Naive thymus-derived CD8-positive, alpha-beta T cell (primary cell): ENCODE measurements at regions not wholly inside any gene's neighbourhood (a gene's known extent, or its start where the extent isn't known, plus 50 kb on each side); places are given as distances from the start of the nearest gene placed in this dataset.

Experiments used
- ATAC-seq, 2 donors: fragments of 150-1000 bp; cut with Tn5 transposase in 1 of 2; sonication (Bioruptor Pico), chemical (Tn5 transposase) in 1 of 2; 1 replicate in 1 of 2; 2 replicates in 1 of 2; pipeline ENCODE4 v1.10.0; 2021; ENCODE audit warnings: mild to moderate bottlenecking in 2 of 2, moderate library complexity in 2 of 2
- POLR2A ChIA-PET: fragments of 350-600 bp; sonication (Branson Sonifier 250); formaldehyde crosslinking; loops from one replicate; lab custom pipeline; 2021; ENCODE audit warnings: antibody characterized with exemption; lab: Charles Lee
- DNase-seq, 10 donors: peaks; one replicate each; pipeline versions ENCODE4 v3.0.0 to v3.0.0-alpha.2; 2020 to 2022
- H3K27ac Mint-ChIP-seq, 10 donors: one replicate each; pipeline ENCODE4 v1.8.0; 2020 to 2022; ENCODE audit warnings: mild to moderate bottlenecking in 10 of 10, mixed read lengths in 10 of 10, moderate library complexity in 4 of 10, inconsistent platforms in 1 of 10
- H3K27me3 Mint-ChIP-seq, 5 donors: one replicate each; pipeline ENCODE4 v1.8.0; 2021 to 2022; ENCODE audit warnings: mixed read lengths in 5 of 5
- H3K36me3 Mint-ChIP-seq, 3 donors: one replicate each; pipeline ENCODE4 v1.8.0; 2020 to 2022; ENCODE audit warnings: mixed read lengths in 3 of 3, mild to moderate bottlenecking in 2 of 3, inconsistent platforms in 1 of 3
- H3K4me1 Mint-ChIP-seq, 4 donors: one replicate each; pipeline ENCODE4 v1.8.0; 2021 to 2022; ENCODE audit warnings: mixed read lengths in 4 of 4
- H3K4me3 Mint-ChIP-seq, 10 donors: one replicate each; pipeline ENCODE4 v1.8.0; 2020 to 2022; ENCODE audit warnings: mild to moderate bottlenecking in 10 of 10, mixed read lengths in 10 of 10, moderate library complexity in 6 of 10, inconsistent platforms in 1 of 10
- H3K9me3 Mint-ChIP-seq, 9 donors: one replicate each; pipeline ENCODE4 v1.8.0; 2020 to 2022; ENCODE audit warnings: mixed read lengths in 9 of 9, mild to moderate bottlenecking in 3 of 9, inconsistent platforms in 1 of 9, moderate library complexity in 1 of 9

DNA sequence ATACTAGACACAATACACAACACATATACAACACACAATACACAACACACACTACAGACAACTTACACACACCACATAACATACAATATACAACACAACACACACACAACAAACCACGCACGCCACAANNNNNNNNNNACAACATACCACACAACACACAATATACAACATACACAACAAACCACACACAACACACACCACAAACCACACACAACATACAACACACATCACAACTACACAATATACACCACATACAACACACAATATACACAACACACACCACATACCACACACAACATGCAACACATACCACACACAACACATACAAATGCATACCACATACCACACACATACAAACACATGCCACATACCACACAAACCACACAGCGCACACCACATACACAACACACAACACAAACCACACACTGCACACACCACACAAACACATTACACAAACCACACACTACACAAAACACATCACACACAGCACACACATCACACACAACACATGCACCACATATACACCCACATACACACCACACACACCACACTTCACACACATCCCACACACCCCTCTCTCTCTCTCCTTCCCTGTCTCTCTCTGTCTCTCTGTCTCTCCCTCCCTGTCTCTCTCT, 108.3 kb downstream of the ETS2 start:
- H3K9me3 Mint-ChIP-seq = no peaks in the 10 kb centered on the region
- no peak for ATAC-seq

DNA sequence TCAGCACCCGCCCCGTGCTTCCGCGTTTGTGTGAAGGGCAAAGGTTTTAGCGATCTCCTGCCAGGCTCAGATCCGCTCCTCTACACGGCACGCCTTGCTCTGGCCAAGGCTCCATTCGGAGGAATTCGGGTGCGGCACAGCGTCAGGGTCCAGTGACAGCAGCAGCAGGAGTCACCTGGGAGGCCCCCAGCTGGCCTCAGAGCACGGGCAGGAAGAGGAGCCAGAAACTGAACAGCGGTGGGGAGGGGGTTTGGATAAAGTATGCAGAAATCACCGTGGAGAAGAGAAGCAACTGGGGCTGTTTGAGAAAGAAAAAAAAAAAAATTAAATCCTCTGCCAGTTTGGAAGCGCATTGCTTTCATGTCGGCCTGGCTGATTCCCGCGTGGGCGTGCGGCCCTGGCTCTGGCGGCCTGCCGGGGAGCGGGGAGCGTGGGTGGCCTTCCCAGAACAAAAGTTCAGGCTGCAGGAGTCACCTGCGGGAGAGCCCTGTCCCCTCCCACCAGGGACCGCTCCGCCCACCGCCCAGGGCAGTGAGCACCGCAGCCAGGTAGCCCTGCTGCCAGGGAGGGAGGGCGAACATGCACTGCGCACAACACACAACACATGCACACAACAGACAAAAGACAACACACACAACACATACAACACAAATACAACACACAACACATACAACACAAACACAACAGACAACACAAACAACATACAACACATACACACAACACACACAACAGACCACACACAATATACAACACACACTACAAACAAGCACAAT, 107.6 kb downstream of the ETS2 start:
- DNase-seq (no peak), ATAC-seq (no peak)
- no peak overlapping the region for H3K27ac Mint-ChIP-seq
- H3K4me3 Mint-ChIP-seq = no peak overlapping the region
- H3K36me3 Mint-ChIP-seq = no peaks in the 10 kb centered on the region
- peaks cover 7 to 17% (median 7%) of the 10 kb centered on the region in 5 donors for H3K27me3 Mint-ChIP-seq
- POLR2A ChIA-PET = no interaction called here
- no peaks in the 10 kb centered on the region for H3K9me3 Mint-ChIP-seq
- peaks cover 0 to 4% (median 0%) of the 10 kb centered on the region in 4 donors for H3K4me1 Mint-ChIP-seq

More for the DNA sequence above, 108.3 kb downstream of the ETS2 start:
- Mint-ChIP-seq H3K36me3 (no peaks in the 10 kb centered on the region), H3K27me3 (peaks cover 7 to 17% (median 7%) of the 10 kb centered on the region in 5 donors), H3K4me1 (peaks cover 0 to 4% (median 0%) of the 10 kb centered on the region in 4 donors), H3K4me3 (no peak overlapping the region), H3K27ac (no peak overlapping the region)
- no peak for DNase-seq
- POLR2A ChIA-PET = no interaction called here

DNA sequence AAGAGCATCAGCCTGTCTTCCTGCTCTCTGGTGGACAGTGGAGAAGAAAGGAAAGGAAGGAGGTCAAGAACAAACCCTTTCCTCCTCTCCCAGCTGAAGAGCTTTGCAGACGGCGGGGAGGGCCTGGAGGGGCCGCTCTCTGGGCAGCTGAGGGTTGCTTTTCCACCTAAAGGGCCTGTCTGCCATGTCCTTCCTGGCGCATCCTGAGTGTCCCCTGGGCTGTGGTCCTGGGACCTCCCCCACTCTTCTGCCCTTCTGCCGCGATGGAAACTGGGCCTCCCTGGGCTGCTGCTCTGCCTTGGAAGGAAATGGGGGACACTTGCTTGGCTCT, 107.0 kb downstream of the ETS2 start:
- H3K36me3 Mint-ChIP-seq = no peaks in the 10 kb centered on the region
- no peak overlapping the region for H3K27ac Mint-ChIP-seq
- ATAC-seq (no peak), DNase-seq (no peak)
- H3K4me3 Mint-ChIP-seq = no peak overlapping the region
- H3K27me3 Mint-ChIP-seq = peaks cover 7 to 17% (median 7%) of the 10 kb centered on the region in 5 donors
- H3K9me3 Mint-ChIP-seq = no peaks in the 10 kb centered on the region
- POLR2A ChIA-PET = no interaction called here
- H3K4me1 Mint-ChIP-seq = peaks cover 0 to 4% (median 0%) of the 10 kb centered on the region in 4 donors

DNA sequence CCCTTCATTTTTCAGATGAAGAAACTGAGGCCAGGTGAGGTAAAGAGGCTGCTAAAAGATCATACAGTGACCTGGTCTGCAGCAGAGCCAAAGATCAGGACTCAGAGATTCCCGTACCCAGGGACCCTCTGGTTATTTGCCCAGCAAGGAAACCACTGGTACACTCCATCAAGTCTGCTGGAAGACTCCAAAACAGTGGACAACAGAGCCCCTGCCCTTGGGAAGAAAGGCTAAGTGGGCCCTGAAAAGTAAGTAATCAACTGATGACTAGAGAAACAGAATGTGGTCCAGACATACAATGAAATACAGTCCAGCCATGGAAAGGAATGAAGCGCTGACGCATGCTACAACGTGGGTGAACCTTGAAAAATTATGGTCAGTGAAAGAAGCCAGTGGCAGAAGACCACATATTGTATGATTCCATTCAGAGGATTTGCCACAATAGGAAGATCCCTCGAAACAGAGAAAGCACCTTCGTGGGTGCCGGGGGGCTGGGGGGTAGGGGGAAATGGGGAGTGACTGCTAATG, 106.4 kb downstream of the ETS2 start:
- ATAC-seq = no peak
- H3K4me1 Mint-ChIP-seq = peaks cover 0 to 2% (median 0%) of the 10 kb centered on the region in 4 donors
- POLR2A ChIA-PET = no interaction called here

DNA sequence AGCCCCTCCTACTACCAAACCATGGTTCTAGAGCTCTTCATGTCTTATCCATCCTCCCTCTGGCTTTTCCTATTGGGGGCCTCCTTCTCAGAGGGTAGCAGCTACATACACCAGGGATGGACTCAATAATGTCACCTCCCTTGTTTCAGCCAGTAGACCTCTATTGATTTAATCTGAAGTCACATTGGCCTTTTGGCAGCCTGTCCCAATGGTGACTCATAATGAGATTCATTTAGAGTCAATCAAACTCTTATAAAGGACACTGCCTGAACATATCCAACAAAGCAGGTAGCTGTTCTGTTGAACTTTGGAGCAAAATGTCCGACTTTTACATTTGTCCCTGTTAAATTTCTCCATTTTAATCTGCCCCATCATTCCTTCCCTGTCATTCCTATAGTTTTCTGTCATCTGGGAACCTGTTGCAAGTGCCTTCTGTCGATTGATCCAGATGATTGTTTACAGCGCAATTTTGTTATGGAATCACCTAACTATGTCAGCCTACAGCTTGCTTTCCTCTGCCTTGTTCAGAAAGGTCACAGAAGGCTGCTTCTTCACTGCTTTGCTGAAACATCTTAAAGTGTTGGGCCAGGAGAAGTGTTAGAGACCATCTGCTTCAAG, 105.9 kb downstream of the ETS2 start:
- Mint-ChIP-seq H3K36me3 (no peaks in the 10 kb centered on the region), H3K9me3 (no peaks in the 10 kb centered on the region), H3K4me1 (peaks cover 0 to 2% (median 0%) of the 10 kb centered on the region in 4 donors), H3K27me3 (peaks cover 3 to 7% (median 5%) of the 10 kb centered on the region in 5 donors), H3K4me3 (no peak overlapping the region), H3K27ac (no peak overlapping the region)
- POLR2A ChIA-PET = no interaction called here
- no peak for DNase-seq
- ATAC-seq = no peak

More for the DNA sequence above, 106.4 kb downstream of the ETS2 start:
- Mint-ChIP-seq H3K36me3 (no peaks in the 10 kb centered on the region), H3K27me3 (peaks cover 4 to 12% (median 6%) of the 10 kb centered on the region in 5 donors), H3K9me3 (no peaks in the 10 kb centered on the region), H3K27ac (no peak overlapping the region), H3K4me3 (no peak overlapping the region)
- DNase-seq = no peak

DNA sequence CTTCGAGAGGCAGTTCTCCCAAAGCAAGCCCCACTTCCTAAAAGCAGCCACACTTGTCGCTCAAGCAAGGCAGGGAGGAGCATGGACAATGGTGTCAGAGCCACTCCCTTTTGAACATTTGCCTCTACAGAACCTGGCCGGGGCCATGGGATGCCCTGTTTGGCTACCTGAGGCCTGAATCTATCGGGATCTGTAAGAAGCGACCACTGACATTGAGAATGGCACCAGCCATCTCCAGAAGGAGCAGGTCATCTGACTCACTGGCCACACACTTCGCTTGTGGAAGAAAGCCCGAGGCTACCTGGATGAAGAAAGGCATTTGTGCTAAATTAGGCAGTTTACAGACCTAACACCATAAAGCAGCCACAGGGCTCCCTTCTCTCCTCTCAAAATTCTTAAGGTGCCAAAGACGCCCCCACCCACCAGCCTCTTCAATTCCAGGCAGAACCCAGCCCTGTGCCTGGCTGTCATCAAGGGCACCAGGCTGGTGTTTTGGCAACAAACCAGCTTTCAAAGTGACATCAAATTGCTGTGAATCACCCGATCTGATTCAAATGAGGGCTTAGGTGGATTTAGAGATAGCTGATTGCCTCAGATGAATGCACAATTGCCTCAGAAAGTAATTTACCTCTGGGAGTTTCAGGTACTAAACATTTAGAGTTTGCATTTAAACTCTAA, 104.8 kb downstream of the ETS2 start:
- DNase-seq (no peak), ATAC-seq (no peak)
- Mint-ChIP-seq H3K4me3 (no peak overlapping the region), H3K9me3 (no peaks in the 10 kb centered on the region), H3K36me3 (no peaks in the 10 kb centered on the region), H3K27ac (no peak overlapping the region), H3K27me3 (peaks cover 0 to 2% (median 0%) of the 10 kb centered on the region in 5 donors), H3K4me1 (peaks cover 0 to 2% (median 0%) of the 10 kb centered on the region in 4 donors)
- POLR2A ChIA-PET = no interaction called here

DNA sequence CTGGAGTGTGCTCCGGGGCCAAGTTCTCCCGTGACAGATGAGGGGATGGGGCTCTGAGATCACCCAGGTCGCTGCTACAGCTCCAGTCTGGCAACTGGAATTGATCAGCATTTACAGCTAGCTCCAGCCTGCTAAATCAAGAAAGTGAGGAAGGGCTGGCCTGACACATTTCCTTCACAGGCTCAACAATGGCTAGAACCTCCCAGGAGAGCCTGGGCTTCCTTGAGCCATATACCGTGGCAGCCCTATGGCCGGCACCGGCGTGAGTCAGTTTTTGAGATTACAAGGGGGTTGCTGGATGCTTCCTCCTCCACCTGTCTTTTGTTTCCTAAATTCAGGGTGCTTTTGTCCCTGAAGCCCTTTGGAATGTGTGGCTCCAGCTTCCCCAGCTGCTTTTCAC, 104.2 kb downstream of the ETS2 start:
- POLR2A ChIA-PET = no interaction called here
- Mint-ChIP-seq H3K9me3 (no peaks in the 10 kb centered on the region), H3K4me1 (peaks cover 0 to 2% (median 0%) of the 10 kb centered on the region in 4 donors), H3K27me3 (peaks cover 0 to 3% (median 0%) of the 10 kb centered on the region in 5 donors), H3K4me3 (no peak overlapping the region), H3K36me3 (peaks cover 0 to 2% (median 0%) of the 10 kb centered on the region in 3 donors), H3K27ac (no peak overlapping the region)
- no peak for ATAC-seq
- DNase-seq = no peak

DNA sequence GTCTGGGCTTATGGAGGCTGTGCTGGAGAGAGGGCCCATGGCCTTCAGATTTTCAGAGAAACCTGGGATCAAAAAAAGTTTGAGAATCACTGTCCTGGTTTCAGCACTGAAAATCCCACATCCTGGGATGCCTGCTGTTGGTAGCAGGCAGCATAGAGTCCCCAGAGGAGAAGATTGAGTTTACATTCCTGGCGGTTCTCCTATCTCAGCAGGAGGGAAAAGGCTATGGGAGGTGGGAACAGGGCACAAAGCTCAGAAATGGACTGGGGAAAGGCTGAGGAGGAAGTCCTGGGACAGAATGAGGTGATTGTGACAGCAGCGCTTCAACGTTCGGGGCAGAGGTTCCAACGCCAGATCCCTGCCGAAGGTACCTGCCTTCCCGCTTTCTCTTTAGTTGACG, 103.4 kb downstream of the ETS2 start:
- peaks cover 0 to 2% (median 0%) of the 10 kb centered on the region in 3 donors for H3K36me3 Mint-ChIP-seq
- POLR2A ChIA-PET = no interaction called here
- H3K27ac Mint-ChIP-seq = peak overlapping the region in 1 of 10 donors; percentile 2
- H3K9me3 Mint-ChIP-seq = peaks cover 0 to 2% (median 0%) of the 10 kb centered on the region in 9 donors
- ATAC-seq (no peak), DNase-seq (no peak)
- H3K27me3 Mint-ChIP-seq = peaks cover 0 to 3% (median 0%) of the 10 kb centered on the region in 5 donors
- H3K4me1 Mint-ChIP-seq = peaks cover 0 to 2% (median 0%) of the 10 kb centered on the region in 4 donors
- H3K4me3 Mint-ChIP-seq = no peak overlapping the region

DNA sequence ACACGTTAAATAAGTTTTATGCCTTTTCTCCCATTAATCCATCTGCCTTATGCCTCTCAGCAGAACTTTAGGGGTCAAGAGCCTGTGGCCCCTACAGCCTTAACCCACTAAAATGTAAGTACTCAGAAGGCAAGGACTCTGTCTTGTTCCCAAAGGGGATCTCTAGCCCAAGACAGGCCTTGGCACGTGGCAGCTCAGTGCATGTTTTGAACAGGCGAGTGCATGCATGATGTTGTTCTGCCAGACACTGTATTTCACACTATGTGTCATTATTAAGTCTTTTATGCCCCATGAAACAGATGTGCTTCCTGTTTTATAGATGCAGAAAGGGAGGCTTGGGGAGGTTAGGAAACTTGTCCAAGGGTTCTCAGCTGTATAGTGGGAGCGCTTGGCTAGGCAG, 102.8 kb downstream of the ETS2 start:
- peaks cover 0 to 2% (median 0%) of the 10 kb centered on the region in 4 donors for H3K4me1 Mint-ChIP-seq
- peaks cover 0 to 3% (median 0%) of the 10 kb centered on the region in 9 donors for H3K9me3 Mint-ChIP-seq
- POLR2A ChIA-PET = no interaction called here
- DNase-seq (no peak), ATAC-seq (no peak)
- H3K27me3 Mint-ChIP-seq = peaks cover 0 to 3% (median 0%) of the 10 kb centered on the region in 5 donors
- peaks cover 0 to 2% (median 0%) of the 10 kb centered on the region in 3 donors for H3K36me3 Mint-ChIP-seq
- H3K27ac Mint-ChIP-seq = no peak overlapping the region
- H3K4me3 Mint-ChIP-seq = no peak overlapping the region

DNA sequence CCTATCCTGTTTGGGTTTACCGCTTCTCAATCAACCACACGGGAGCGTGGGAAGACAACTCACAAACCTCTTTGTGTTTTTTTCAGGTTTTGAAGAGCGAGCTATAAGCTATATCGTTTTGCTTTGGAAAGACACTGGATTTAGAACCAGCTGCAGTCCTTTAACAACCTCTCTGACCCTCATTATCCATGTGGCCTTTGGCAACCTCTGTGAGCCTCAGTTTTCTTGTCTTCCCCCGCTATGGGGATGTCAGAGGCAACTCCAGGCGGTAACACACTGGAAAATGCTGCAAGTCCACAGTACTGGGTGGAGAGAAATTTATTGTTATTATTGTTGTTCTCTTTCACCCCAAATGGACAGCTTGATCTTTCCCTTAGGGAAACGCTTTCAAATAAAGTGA, 100.0 kb downstream of the ETS2 start:
- Mint-ChIP-seq H3K9me3 (peaks cover 0 to 7% (median 0%) of the 10 kb centered on the region in 9 donors), H3K36me3 (peaks cover 0 to 2% (median 0%) of the 10 kb centered on the region in 3 donors), H3K27me3 (peaks cover 0 to 3% (median 0%) of the 10 kb centered on the region in 5 donors), H3K4me3 (no peak overlapping the region), H3K4me1 (no peaks in the 10 kb centered on the region), H3K27ac (no peak overlapping the region)
- no peak for ATAC-seq
- DNase-seq = no peak
- POLR2A ChIA-PET = no interaction called here

DNA sequence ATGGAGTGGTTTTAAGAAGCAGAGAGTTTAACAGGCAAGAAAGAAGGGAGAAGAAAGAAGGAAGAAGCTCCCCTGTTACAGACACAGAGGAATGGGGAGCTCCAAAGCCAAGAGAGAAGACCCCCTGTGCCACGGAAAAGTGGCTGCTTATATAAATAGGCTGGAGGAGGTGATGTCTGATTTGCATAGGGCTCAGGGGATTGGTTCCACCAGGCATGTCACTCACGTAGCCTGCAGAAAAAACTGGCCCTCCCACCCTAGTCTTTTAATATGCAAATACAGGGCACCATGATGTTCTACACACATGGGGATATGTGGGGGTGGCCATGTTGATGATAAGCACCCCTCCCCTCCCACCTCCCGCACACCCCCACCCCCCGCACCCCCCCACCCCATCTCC, 99.6 kb downstream of the ETS2 start:
- DNase-seq (no peak), ATAC-seq (no peak)
- Mint-ChIP-seq H3K4me3 (no peak overlapping the region), H3K27ac (no peak overlapping the region), H3K27me3 (peaks cover 0 to 3% (median 0%) of the 10 kb centered on the region in 5 donors), H3K36me3 (peaks cover 0 to 2% (median 0%) of the 10 kb centered on the region in 3 donors), H3K4me1 (no peaks in the 10 kb centered on the region), H3K9me3 (peaks cover 0 to 7% (median 0%) of the 10 kb centered on the region in 9 donors)
- POLR2A ChIA-PET = no interaction called here

DNA sequence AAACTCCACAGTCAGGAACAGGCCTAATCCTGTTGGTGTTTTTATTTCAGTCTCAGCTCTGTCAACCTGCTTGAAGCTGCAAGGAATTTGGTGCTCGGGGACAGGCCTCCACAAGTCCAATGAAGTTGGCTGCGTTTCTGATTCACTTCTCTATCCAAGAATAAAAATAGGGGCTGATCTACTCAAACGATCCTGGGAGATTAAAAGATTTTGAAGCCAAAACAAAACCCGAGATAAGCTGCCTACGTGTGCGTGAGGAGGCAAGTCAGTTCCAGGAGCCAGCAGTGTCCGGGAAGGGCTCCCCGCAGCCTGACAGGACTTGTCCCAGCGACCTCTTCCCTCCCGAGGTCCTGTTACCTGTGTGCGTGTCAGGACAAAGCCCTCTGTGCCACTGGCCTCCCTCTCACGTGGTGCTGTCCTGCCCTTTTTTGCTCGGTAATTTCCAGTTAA, 98.0 kb downstream of the ETS2 start:
- POLR2A ChIA-PET = no interaction called here
- H3K27me3 Mint-ChIP-seq = peaks cover 0 to 3% (median 0%) of the 10 kb centered on the region in 5 donors
- H3K4me3 Mint-ChIP-seq = no peak overlapping the region
- no peak overlapping the region for H3K27ac Mint-ChIP-seq
- H3K36me3 Mint-ChIP-seq = peaks cover 0 to 2% (median 0%) of the 10 kb centered on the region in 3 donors
- DNase-seq = no peak
- H3K9me3 Mint-ChIP-seq = peaks cover 0 to 7% (median 0%) of the 10 kb centered on the region in 9 donors
- H3K4me1 Mint-ChIP-seq = no peaks in the 10 kb centered on the region
- no peak for ATAC-seq
